PC-3 (cell line): ENCODE measurements at regions not wholly inside any gene's neighbourhood (a gene's known extent, or its start where the extent isn't known, plus 50 kb on each side); places are given as distances from the start of the nearest gene placed in this dataset.

Experiments
- ATAC-seq: fragments of 200-7000 bp; cut with Tn5 transposase; 2 replicates; pipeline ENCODE4 v1.9.1; 2020; ENCODE audit warnings: mild to moderate bottlenecking, moderate library complexity
- BruUV-seq: library from RNA; stranded (reverse); fragments of 400-500 nt; replicated peaks from 2 replicates; lab custom pipeline; 2021; lab: Mats Ljungman, UMichigan
- CTCF ChIA-PET: fragments of 300-600 bp; sonication (Branson Sonifier 250); formaldehyde crosslinking; loops from one replicate; lab custom pipeline; 2022; ENCODE audit warnings: antibody characterized with exemption; lab: Charles Lee
- POLR2A ChIA-PET: fragments of 300-600 bp; sonication (Branson Sonifier 250); formaldehyde crosslinking; loops from one replicate; lab custom pipeline; 2022; ENCODE audit warnings: antibody characterized with exemption; ENCODE audit not compliant: unreplicated experiment; lab: Charles Lee
- DNase-seq: peaks from one replicate; pipeline ENCODE4 v3.0.0-alpha.2; 2015
- H2AFZ ChIP-seq: fragments of 300-600 bp; sonication (generic); 2 replicates; pipeline ENCODE4 v1.6.0; 2016; ENCODE audit warnings: antibody characterized with exemption, low read length
- H3F3A ChIP-seq: fragments of 300-600 bp; sonication (generic); one replicate; pipeline ENCODE4 v1.6.0; 2017; ENCODE audit warnings: antibody characterized with exemption, low read length, control low read depth, mild to moderate bottlenecking; ENCODE audit not compliant: unreplicated experiment
- H3K27ac ChIP-seq: fragments of 300-600 bp; sonication (generic); 2 replicates; pipeline ENCODE4 v1.5.1; 2016; ENCODE audit warnings: mild to moderate bottlenecking, low read length
- H3K27me3 ChIP-seq: fragments of 300-600 bp; sonication (generic); 2 replicates; pipeline ENCODE4 v1.6.1; 2016; ENCODE audit warnings: low read length, mixed read lengths
- H3K36me3 ChIP-seq: fragments of 300-600 bp; sonication (generic); 2 replicates; pipeline ENCODE4 v1.6.1; 2016; ENCODE audit warnings: low read depth, mixed run types, low read length, mixed read lengths
- H3K4me1 ChIP-seq: fragments of 300-600 bp; sonication (generic); 2 replicates; pipeline ENCODE4 v1.5.1; 2016; ENCODE audit warnings: low read length; ENCODE audit not compliant: insufficient read depth
- H3K4me2 ChIP-seq: fragments of 300-600 bp; sonication (generic); 2 replicates; pipeline ENCODE4 v1.6.0; 2016; ENCODE audit warnings: low read length
- H3K4me3 ChIP-seq: fragments of 300-600 bp; sonication (generic); 2 replicates; pipeline ENCODE4 v1.5.1; 2016; ENCODE audit warnings: mild to moderate bottlenecking, low read length, mixed read lengths
- H3K79me2 ChIP-seq: fragments of 300-600 bp; sonication (generic); 2 replicates; pipeline ENCODE4 v1.6.1; 2017; ENCODE audit warnings: low read length, mixed read lengths
- H3K9ac ChIP-seq: fragments of 300-600 bp; sonication (generic); 2 replicates; pipeline ENCODE4 v1.6.0; 2016; ENCODE audit warnings: mild to moderate bottlenecking, low read length
- H3K9me2 ChIP-seq: fragments of 300-600 bp; sonication (generic); replicated peaks from 2 replicates; pipeline ENCODE4 v1.6.1; 2016; ENCODE audit warnings: mixed run types, low read length, mixed read lengths
- H3K9me3 ChIP-seq: fragments of 300-600 bp; sonication (generic); 2 replicates; pipeline ENCODE4 v1.6.1; 2016; ENCODE audit warnings: low read length, mixed read lengths
- H4K20me1 ChIP-seq: fragments of 300-600 bp; sonication (generic); 2 replicates; pipeline ENCODE4 v1.6.1; 2016; ENCODE audit warnings: low read length, mixed read lengths
- EZH2 ChIP-seq: fragments of 300-600 bp; sonication (generic); IDR thresholded peaks from one replicate; pipeline ENCODE4 v1.6.1; 2017; ENCODE audit warnings: antibody characterized with exemption, mild to moderate bottlenecking, low read length; ENCODE audit not compliant: unreplicated experiment
- EZH2phosphoT487 ChIP-seq: fragments of 300-600 bp; sonication (generic); IDR thresholded peaks from 2 replicates; pipeline ENCODE4 v1.6.1; 2018; ENCODE audit warnings: mild to moderate bottlenecking, antibody characterized with exemption, low read length, borderline replicate concordance
- intact Hi-C: fragments of 100-400 bp; cut with micrococcal nuclease; formaldehyde crosslinking; loops from 2 replicates; pipeline ENCODE4 v1.9.0; 2023
- TF ChIP-seq, protein P1 (sequence below): fragments of 300-600 bp; sonication (generic); conservative IDR thresholded peaks from 2 replicates; pipeline ENCODE4 v1.5.1; 2017; ENCODE audit warnings: antibody characterized with exemption, low read depth, mild to moderate bottlenecking, low read length

DNA sequence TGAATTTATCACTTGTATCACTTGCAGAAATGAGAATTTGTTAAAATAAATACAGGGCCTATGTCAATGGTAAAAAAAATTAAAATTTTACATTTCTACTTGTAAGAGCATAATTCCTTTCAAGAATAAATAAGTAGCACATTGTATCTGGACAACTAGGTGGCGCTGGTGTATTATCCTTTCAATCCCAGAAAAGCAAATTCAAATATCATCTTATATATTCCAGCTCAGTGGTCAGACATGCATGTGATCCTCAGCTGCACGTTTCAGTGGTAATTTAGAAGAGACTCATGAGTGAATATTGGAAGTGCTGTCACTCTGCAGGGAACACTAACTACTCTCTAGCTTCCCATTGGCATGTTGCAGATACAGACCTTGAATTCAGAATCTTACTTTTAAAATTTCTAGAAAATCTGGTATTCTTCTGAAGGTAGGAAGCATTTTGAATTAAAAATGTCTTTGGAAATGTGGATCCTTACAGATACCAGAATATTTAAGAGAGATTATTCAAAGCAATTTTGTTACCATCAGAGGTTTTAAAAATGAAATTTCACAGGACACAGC lies 1414.7 kb upstream of the TENM3 start:
- no peaks in the 10 kb centered on the region for H3F3A ChIP-seq
- H3K4me3 ChIP-seq = no peak overlapping the region
- no peaks in the 10 kb centered on the region for H3K27me3 ChIP-seq
- no peak for ATAC-seq
- BruUV-seq = no TSS peak
- H3K4me2 ChIP-seq = 0 out of 2 replicates have a peak overlapping the region, but pooled peaks have one; percentile 80
- CTCF ChIA-PET = no interaction called here
- POLR2A ChIA-PET = no interaction called here
- H2AFZ ChIP-seq = no peak overlapping the region
- H3K9me3 ChIP-seq = no peaks in the 10 kb centered on the region
- H3K9me2 ChIP-seq = no peaks in the 10 kb centered on the region
- intact Hi-C loops = loop anchor here (5.0 to 10.0 kb wide), 3 partner anchors 119 to 1256 kb away; no protein-coding TSS in a partner anchor
- no peaks in the 10 kb centered on the region for H3K79me2 ChIP-seq
- TF ChIP-seq, protein P1, sequence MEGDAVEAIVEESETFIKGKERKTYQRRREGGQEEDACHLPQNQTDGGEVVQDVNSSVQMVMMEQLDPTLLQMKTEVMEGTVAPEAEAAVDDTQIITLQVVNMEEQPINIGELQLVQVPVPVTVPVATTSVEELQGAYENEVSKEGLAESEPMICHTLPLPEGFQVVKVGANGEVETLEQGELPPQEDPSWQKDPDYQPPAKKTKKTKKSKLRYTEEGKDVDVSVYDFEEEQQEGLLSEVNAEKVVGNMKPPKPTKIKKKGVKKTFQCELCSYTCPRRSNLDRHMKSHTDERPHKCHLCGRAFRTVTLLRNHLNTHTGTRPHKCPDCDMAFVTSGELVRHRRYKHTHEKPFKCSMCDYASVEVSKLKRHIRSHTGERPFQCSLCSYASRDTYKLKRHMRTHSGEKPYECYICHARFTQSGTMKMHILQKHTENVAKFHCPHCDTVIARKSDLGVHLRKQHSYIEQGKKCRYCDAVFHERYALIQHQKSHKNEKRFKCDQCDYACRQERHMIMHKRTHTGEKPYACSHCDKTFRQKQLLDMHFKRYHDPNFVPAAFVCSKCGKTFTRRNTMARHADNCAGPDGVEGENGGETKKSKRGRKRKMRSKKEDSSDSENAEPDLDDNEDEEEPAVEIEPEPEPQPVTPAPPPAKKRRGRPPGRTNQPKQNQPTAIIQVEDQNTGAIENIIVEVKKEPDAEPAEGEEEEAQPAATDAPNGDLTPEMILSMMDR = peak; percentile 79
- no peak for TF ChIP-seq EZH2phosphoT487
- no peak for TF ChIP-seq EZH2
- H4K20me1 ChIP-seq = no peaks in the 10 kb centered on the region
- H3K36me3 ChIP-seq = no peaks in the 10 kb centered on the region
- no peak overlapping the region for H3K9ac ChIP-seq
- H3K4me1 ChIP-seq = peaks cover 13% of the 10 kb centered on the region; the same call in 1 of the 2 replicates
- peak; percentile 73 for DNase-seq
- H3K27ac ChIP-seq = no peak overlapping the region

DNA sequence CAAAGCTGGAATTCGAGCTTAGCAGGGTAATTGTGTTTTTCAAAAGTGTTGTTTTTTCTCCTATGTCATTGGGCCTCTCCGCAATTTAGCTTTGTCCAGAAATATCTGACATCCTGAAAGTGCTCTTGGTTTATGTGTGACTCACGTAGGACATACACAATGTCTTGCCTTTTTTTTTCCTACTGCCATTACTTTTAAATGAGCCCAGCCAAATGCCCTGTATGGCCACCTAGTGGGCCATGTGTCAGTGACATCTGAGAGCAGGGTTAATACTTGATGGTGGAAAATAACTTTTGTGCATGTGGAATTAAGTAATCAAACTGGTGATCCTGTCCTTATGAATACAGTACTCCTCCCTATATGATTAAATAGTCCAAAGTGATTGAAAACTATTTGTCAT lies 1411.1 kb upstream of the TENM3 start:
- no peak overlapping the region for H2AFZ ChIP-seq
- intact Hi-C loops = no loop called here
- no TSS peak for BruUV-seq
- CTCF ChIA-PET = no interaction called here
- POLR2A ChIA-PET = no interaction called here
- H3K27ac ChIP-seq = no peak overlapping the region
- no peak overlapping the region for H3K4me2 ChIP-seq
- TF ChIP-seq, protein P1 = peak; percentile 38
- no peak for TF ChIP-seq EZH2
- H3K9me3 ChIP-seq = no peaks in the 10 kb centered on the region
- H3K27me3 ChIP-seq = no peaks in the 10 kb centered on the region
- peaks cover 13% of the 10 kb centered on the region; the same call in 1 of the 2 replicates for H3K4me1 ChIP-seq
- no peaks in the 10 kb centered on the region for H3K9me2 ChIP-seq
- no peak overlapping the region for H3K4me3 ChIP-seq
- H3K36me3 ChIP-seq = no peaks in the 10 kb centered on the region
- DNase-seq = peak; percentile 15
- ATAC-seq = no peak
- no peaks in the 10 kb centered on the region for H3K79me2 ChIP-seq
- no peaks in the 10 kb centered on the region for H4K20me1 ChIP-seq
- H3F3A ChIP-seq = no peaks in the 10 kb centered on the region
- H3K9ac ChIP-seq = no peak overlapping the region

DNA sequence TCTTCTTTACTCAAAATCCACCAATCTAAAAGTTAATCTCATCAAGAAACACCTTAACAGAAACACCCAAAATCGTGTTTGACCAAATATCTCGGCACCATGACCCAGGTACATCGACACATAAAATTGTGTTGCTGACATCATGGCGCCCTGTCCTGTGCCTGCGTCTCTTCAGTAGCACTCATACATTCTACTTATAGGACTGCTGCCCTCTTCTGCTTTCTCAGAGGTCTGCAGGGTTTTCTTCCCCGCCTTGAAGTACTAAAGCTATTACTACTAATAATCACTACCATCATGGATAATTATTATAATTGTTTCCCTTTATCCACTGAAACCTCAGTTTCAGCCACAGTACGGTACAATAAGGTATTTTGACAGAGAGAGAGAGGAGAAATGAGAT lies 1403.1 kb upstream of the TENM3 start:
- Histone ChIP-seq H3K4me3 (no peak overlapping the region), H3K9me2 (no peaks in the 10 kb centered on the region), H3K4me2 (no peak overlapping the region), H3K79me2 (no peaks in the 10 kb centered on the region), H3K36me3 (no peaks in the 10 kb centered on the region), H3K27ac (no peak overlapping the region), H2AFZ (no peak overlapping the region), H3F3A (no peaks in the 10 kb centered on the region), H3K27me3 (peaks cover 6% of the 10 kb centered on the region; the same call in 1 of the 2 replicates), H3K4me1 (no peaks in the 10 kb centered on the region), H3K9me3 (no peaks in the 10 kb centered on the region), H4K20me1 (no peaks in the 10 kb centered on the region), H3K9ac (no peak overlapping the region)
- DNase-seq (no peak), ATAC-seq (no peak)
- intact Hi-C loops = no loop called here
- BruUV-seq = no TSS peak
- ChIA-PET CTCF (no interaction called here), POLR2A (no interaction called here)
- TF ChIP-seq, protein P1 = 0 out of 2 replicates have a peak, but pooled peaks have one; percentile 9
- no peak for TF ChIP-seq EZH2
